DOHH2 (cell line): ENCODE measurements at regions not wholly inside any gene's neighbourhood (a gene's known extent, or its start where the extent isn't known, plus 50 kb on each side); places are given as distances from the start of the nearest gene placed in this dataset.

Source experiments
- H3F3A ChIP-seq: fragments of 200-600 bp; sonication (generic), shearing (Covaris generic); 2 replicates; pipeline ENCODE4 v1.6.0; 2016; ENCODE audit warnings: antibody characterized with exemption, mild to moderate bottlenecking; ENCODE audit not compliant: control insufficient read depth, insufficient read depth
- H3K27ac ChIP-seq: fragments of 200-600 bp; sonication (generic); 2 replicates; pipeline ENCODE4 v1.5.1; 2014; ENCODE audit warnings: low read depth, mild to moderate bottlenecking, low read length, moderate library complexity
- H3K27me3 ChIP-seq: fragments of 200-600 bp; sonication (generic); 2 replicates; pipeline ENCODE4 v1.6.1; 2014; ENCODE audit warnings: mild to moderate bottlenecking, low read length, mixed read lengths; ENCODE audit not compliant: control insufficient read depth
- H3K36me3 ChIP-seq: fragments of 200-600 bp; sonication (generic); 2 replicates; pipeline ENCODE4 v1.6.1; 2014; ENCODE audit warnings: mild to moderate bottlenecking, low read length, moderate library complexity, mixed read lengths; ENCODE audit not compliant: control insufficient read depth
- H3K4me1 ChIP-seq: fragments of 200-600 bp; sonication (generic); 2 replicates; pipeline ENCODE4 v1.6.1; 2014; ENCODE audit warnings: mild to moderate bottlenecking, low read length, mixed read lengths; ENCODE audit not compliant: control insufficient read depth
- H3K4me2 ChIP-seq: fragments of 200-600 bp; sonication (generic); 2 replicates; pipeline ENCODE4 v1.6.0; 2014; ENCODE audit warnings: mild to moderate bottlenecking, low read length, moderate library complexity
- H3K4me3 ChIP-seq: fragments of 200-600 bp; sonication (generic); 2 replicates; pipeline ENCODE4 v1.5.1; 2014; ENCODE audit warnings: mild to moderate bottlenecking, low read length, mixed read lengths
- H3K79me2 ChIP-seq: fragments of 200-600 bp; sonication (generic); 2 replicates; pipeline ENCODE4 v1.6.1; 2014; ENCODE audit warnings: mild to moderate bottlenecking, low read length, mixed read lengths; ENCODE audit not compliant: control insufficient read depth
- H3K9me2 ChIP-seq: fragments of 200-600 bp; sonication (generic); replicated peaks from 2 replicates; pipeline ENCODE4 v1.6.1; 2014; ENCODE audit warnings: mild to moderate bottlenecking, low read length, mixed read lengths; ENCODE audit not compliant: control insufficient read depth
- H3K9me3 ChIP-seq: fragments of 200-600 bp; sonication (generic); 2 replicates; pipeline ENCODE4 v1.6.1; 2014; ENCODE audit warnings: antibody characterized with exemption, low read length, mixed read lengths; ENCODE audit not compliant: control insufficient read depth, insufficient read depth
- H4K20me1 ChIP-seq: fragments of 200-600 bp; sonication (generic); 2 replicates; pipeline ENCODE4 v1.6.0; 2014; ENCODE audit warnings: low read depth, mild to moderate bottlenecking, antibody characterized with exemption, low read length, moderate library complexity; ENCODE audit not compliant: control insufficient read depth, insufficient read depth
- CTCF ChIP-seq: fragments of 200-600 bp; sonication (generic); IDR thresholded peaks from one replicate; pipeline ENCODE4 v1.5.1; 2014; ENCODE audit warnings: antibody characterized with exemption, mild to moderate bottlenecking, low read depth, low read length; ENCODE audit not compliant: poor library complexity, severe bottlenecking
- EZH2phosphoT487 ChIP-seq: fragments of 200-600 bp; sonication (generic); IDR thresholded peaks from 2 replicates; pipeline ENCODE4 v1.6.1; 2017; ENCODE audit warnings: borderline replicate concordance, mild to moderate bottlenecking, antibody characterized with exemption, low read length, moderate library complexity, mixed read lengths

GRCh38 chr2:241924069-241924908 is 54.8 kb downstream of the RTP5 start:
- H3K27me3 ChIP-seq: no peaks in the 10 kb centered on the region
- H3K4me1 ChIP-seq: no peaks in the 10 kb centered on the region
- H3K4me3 ChIP-seq: no peak overlapping the region
- H3K9me2 ChIP-seq: no peaks in the 10 kb centered on the region
- H3F3A ChIP-seq: no peaks in the 10 kb centered on the region
- no peaks in the 10 kb centered on the region for H3K9me3 ChIP-seq
- H3K79me2 ChIP-seq: no peaks in the 10 kb centered on the region
- no peaks in the 10 kb centered on the region for H4K20me1 ChIP-seq
- H3K4me2 ChIP-seq: no peak overlapping the region
- H3K27ac ChIP-seq: no peak overlapping the region
- H3K36me3 ChIP-seq: no peaks in the 10 kb centered on the region
- TF ChIP-seq EZH2phosphoT487 (no peak), CTCF (no peak)

- no peaks in the 10 kb centered on the region for H3F3A ChIP-seq
- TF ChIP-seq CTCF (no peak), EZH2phosphoT487 (no peak)
Measured at GRCh38 chr2:241924909-241925250, 55.4 kb downstream of the RTP5 start.

DNA sequence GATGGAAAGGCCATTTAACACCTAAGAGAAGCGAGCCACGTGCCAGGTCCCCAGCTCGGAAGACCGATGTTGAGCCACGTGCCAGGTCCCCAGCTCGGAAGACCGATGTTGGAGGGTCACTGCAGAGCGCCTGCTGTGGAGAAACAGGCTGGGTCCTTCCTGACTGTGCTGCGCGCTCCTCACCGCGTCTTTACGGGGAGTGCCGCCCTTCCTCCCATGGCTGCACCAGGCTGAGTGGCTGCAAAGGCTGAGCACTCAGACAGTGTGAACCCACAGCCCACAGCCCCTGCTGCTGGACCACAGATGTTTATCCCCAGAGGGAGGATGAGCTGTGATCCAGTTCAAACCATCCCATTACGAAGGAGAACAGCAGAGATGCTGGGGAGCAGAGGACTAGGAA is 55.7 kb downstream of the RTP5 start:
- H3K27me3 ChIP-seq: no peaks in the 10 kb centered on the region
- TF ChIP-seq EZH2phosphoT487: no peak
- TF ChIP-seq CTCF: no peak
- no peaks in the 10 kb centered on the region for H3F3A ChIP-seq
- no peaks in the 10 kb centered on the region for H4K20me1 ChIP-seq
- H3K9me2 ChIP-seq: no peaks in the 10 kb centered on the region
- H3K27ac ChIP-seq: no peak overlapping the region
- H3K4me3 ChIP-seq: no peak overlapping the region
- H3K4me1 ChIP-seq: no peaks in the 10 kb centered on the region
- no peak overlapping the region for H3K4me2 ChIP-seq
- H3K79me2 ChIP-seq: no peaks in the 10 kb centered on the region
- H3K9me3 ChIP-seq: no peaks in the 10 kb centered on the region
- H3K36me3 ChIP-seq: no peaks in the 10 kb centered on the region

More at GRCh38 chr2:241924909-241925250, 55.4 kb downstream of the RTP5 start:
- Histone ChIP-seq H3K9me3 (no peaks in the 10 kb centered on the region), H3K4me2 (no peak overlapping the region), H3K27ac (no peak overlapping the region), H3K4me1 (no peaks in the 10 kb centered on the region), H3K79me2 (no peaks in the 10 kb centered on the region), H3K27me3 (no peaks in the 10 kb centered on the region), H3K4me3 (no peak overlapping the region), H3K36me3 (no peaks in the 10 kb centered on the region), H4K20me1 (no peaks in the 10 kb centered on the region), H3K9me2 (no peaks in the 10 kb centered on the region)
